IMR-90 (cell line): ENCODE measurements at regions not wholly inside any gene's neighbourhood (a gene's known extent, or its start where the extent isn't known, plus 50 kb on each side); places are given as distances from the start of the nearest gene placed in this dataset.

Source experiments
- BHLHE40 ChIP-seq: fragments of 150-350 bp; IDR thresholded peaks from 2 replicates; pipeline ENCODE4 v1.6.1; 2016; ENCODE audit warnings: mild to moderate bottlenecking, low read depth, low read length
- CEBPB ChIP-seq: IDR thresholded peaks from 2 replicates; pipeline ENCODE4 v1.6.1; 2012; ENCODE audit warnings: low read depth, low read length, improper control_type of control experiment
- CHD1 ChIP-seq: IDR thresholded peaks from 2 replicates; pipeline ENCODE4 v1.6.1; 2012; ENCODE audit warnings: low read depth, low read length, improper control_type of control experiment
- MAFK ChIP-seq: IDR thresholded peaks from 2 replicates; pipeline ENCODE4 v1.6.1; 2012; ENCODE audit warnings: low read depth, low read length, improper control_type of control experiment
- MAZ ChIP-seq: IDR thresholded peaks from 2 replicates; pipeline ENCODE4 v1.6.1; 2012; ENCODE audit warnings: low read depth, mild to moderate bottlenecking, low read length, improper control_type of control experiment, moderate library complexity, borderline replicate concordance
- POLR2A ChIP-seq: IDR thresholded peaks from 2 replicates; pipeline ENCODE4 v1.6.1; 2012; ENCODE audit warnings: mild to moderate bottlenecking, low read depth, low read length
- RCOR1 ChIP-seq: IDR thresholded peaks from 2 replicates; pipeline ENCODE4 v1.6.1; 2012; ENCODE audit warnings: mild to moderate bottlenecking, low read length, improper control_type of control experiment; ENCODE audit not compliant: insufficient replicate concordance
- SMC3 ChIP-seq: fragments of 150-350 bp; IDR thresholded peaks from 2 replicates; pipeline ENCODE4 v1.6.1; 2016; ENCODE audit warnings: low read depth, mild to moderate bottlenecking, antibody characterized with exemption, low read length, moderate library complexity
- TF ChIP-seq, protein P1 (sequence below): conservative IDR thresholded peaks from 2 replicates; pipeline ENCODE4 v1.5.1; 2012; ENCODE audit warnings: mild to moderate bottlenecking, low read depth, low read length, improper control_type of control experiment
- TF ChIP-seq, protein P2 (sequence below): fragments of 150-350 bp; IDR thresholded peaks from 2 replicates; pipeline ENCODE4 v1.6.1; 2017; ENCODE audit warnings: mild to moderate bottlenecking, antibody characterized with exemption, low read length, low read depth

DNA sequence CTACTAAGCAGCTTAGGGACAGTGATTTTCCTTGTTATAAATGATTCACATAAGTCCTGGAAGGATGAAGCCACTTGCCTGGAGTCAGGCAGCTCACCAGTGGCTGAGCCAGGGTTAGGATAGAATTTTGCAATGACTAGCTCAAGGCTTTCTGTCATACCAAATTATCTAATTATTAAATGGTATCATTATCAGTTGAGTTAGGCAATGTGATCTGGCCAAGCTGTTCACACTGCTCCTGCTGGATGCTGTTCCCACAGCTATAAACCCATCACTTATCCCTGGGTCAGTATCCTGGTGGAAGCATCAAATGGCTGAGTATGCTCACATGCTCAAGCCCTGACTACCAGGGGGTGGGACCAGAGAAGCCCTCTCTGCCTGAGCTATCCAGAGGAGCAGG, 235.2 kb downstream of the MTX2 start:
- TF ChIP-seq, protein P1, sequence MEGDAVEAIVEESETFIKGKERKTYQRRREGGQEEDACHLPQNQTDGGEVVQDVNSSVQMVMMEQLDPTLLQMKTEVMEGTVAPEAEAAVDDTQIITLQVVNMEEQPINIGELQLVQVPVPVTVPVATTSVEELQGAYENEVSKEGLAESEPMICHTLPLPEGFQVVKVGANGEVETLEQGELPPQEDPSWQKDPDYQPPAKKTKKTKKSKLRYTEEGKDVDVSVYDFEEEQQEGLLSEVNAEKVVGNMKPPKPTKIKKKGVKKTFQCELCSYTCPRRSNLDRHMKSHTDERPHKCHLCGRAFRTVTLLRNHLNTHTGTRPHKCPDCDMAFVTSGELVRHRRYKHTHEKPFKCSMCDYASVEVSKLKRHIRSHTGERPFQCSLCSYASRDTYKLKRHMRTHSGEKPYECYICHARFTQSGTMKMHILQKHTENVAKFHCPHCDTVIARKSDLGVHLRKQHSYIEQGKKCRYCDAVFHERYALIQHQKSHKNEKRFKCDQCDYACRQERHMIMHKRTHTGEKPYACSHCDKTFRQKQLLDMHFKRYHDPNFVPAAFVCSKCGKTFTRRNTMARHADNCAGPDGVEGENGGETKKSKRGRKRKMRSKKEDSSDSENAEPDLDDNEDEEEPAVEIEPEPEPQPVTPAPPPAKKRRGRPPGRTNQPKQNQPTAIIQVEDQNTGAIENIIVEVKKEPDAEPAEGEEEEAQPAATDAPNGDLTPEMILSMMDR, result no peak
- TF ChIP-seq MAFK (no peak), RCOR1 (no peak), BHLHE40 (no peak), POLR2A (no peak), CHD1 (no peak), MAZ (no peak), SMC3 (no peak), CEBPB (no peak)
- TF ChIP-seq, protein P2, sequence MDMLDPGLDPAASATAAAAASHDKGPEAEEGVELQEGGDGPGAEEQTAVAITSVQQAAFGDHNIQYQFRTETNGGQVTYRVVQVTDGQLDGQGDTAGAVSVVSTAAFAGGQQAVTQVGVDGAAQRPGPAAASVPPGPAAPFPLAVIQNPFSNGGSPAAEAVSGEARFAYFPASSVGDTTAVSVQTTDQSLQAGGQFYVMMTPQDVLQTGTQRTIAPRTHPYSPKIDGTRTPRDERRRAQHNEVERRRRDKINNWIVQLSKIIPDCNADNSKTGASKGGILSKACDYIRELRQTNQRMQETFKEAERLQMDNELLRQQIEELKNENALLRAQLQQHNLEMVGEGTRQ, result no peak
